PC-3 (cell line): ENCODE measurements at regions not wholly inside any gene's neighbourhood (a gene's known extent, or its start where the extent isn't known, plus 50 kb on each side); places are given as distances from the start of the nearest gene placed in this dataset.

Experiments used
- ATAC-seq: fragments of 200-7000 bp; cut with Tn5 transposase; 2 replicates; pipeline ENCODE4 v1.9.1; 2020; ENCODE audit warnings: mild to moderate bottlenecking, moderate library complexity
- BruUV-seq: library from RNA; stranded (reverse); fragments of 400-500 nt; replicated peaks from 2 replicates; lab custom pipeline; 2021; lab: Mats Ljungman, UMichigan
- CTCF ChIA-PET: fragments of 300-600 bp; sonication (Branson Sonifier 250); formaldehyde crosslinking; loops from one replicate; lab custom pipeline; 2022; ENCODE audit warnings: antibody characterized with exemption; lab: Charles Lee
- POLR2A ChIA-PET: fragments of 300-600 bp; sonication (Branson Sonifier 250); formaldehyde crosslinking; loops from one replicate; lab custom pipeline; 2022; ENCODE audit warnings: antibody characterized with exemption; ENCODE audit not compliant: unreplicated experiment; lab: Charles Lee
- DNase-seq: peaks from one replicate; pipeline ENCODE4 v3.0.0-alpha.2; 2015
- H2AFZ ChIP-seq: fragments of 300-600 bp; sonication (generic); 2 replicates; pipeline ENCODE4 v1.6.0; 2016; ENCODE audit warnings: antibody characterized with exemption, low read length
- H3F3A ChIP-seq: fragments of 300-600 bp; sonication (generic); one replicate; pipeline ENCODE4 v1.6.0; 2017; ENCODE audit warnings: antibody characterized with exemption, low read length, control low read depth, mild to moderate bottlenecking; ENCODE audit not compliant: unreplicated experiment
- H3K27ac ChIP-seq: fragments of 300-600 bp; sonication (generic); 2 replicates; pipeline ENCODE4 v1.5.1; 2016; ENCODE audit warnings: mild to moderate bottlenecking, low read length
- H3K27me3 ChIP-seq: fragments of 300-600 bp; sonication (generic); 2 replicates; pipeline ENCODE4 v1.6.1; 2016; ENCODE audit warnings: low read length, mixed read lengths
- H3K36me3 ChIP-seq: fragments of 300-600 bp; sonication (generic); 2 replicates; pipeline ENCODE4 v1.6.1; 2016; ENCODE audit warnings: low read depth, mixed run types, low read length, mixed read lengths
- H3K4me1 ChIP-seq: fragments of 300-600 bp; sonication (generic); 2 replicates; pipeline ENCODE4 v1.5.1; 2016; ENCODE audit warnings: low read length; ENCODE audit not compliant: insufficient read depth
- H3K4me2 ChIP-seq: fragments of 300-600 bp; sonication (generic); 2 replicates; pipeline ENCODE4 v1.6.0; 2016; ENCODE audit warnings: low read length
- H3K4me3 ChIP-seq: fragments of 300-600 bp; sonication (generic); 2 replicates; pipeline ENCODE4 v1.5.1; 2016; ENCODE audit warnings: mild to moderate bottlenecking, low read length, mixed read lengths
- H3K79me2 ChIP-seq: fragments of 300-600 bp; sonication (generic); 2 replicates; pipeline ENCODE4 v1.6.1; 2017; ENCODE audit warnings: low read length, mixed read lengths
- H3K9ac ChIP-seq: fragments of 300-600 bp; sonication (generic); 2 replicates; pipeline ENCODE4 v1.6.0; 2016; ENCODE audit warnings: mild to moderate bottlenecking, low read length
- H3K9me2 ChIP-seq: fragments of 300-600 bp; sonication (generic); replicated peaks from 2 replicates; pipeline ENCODE4 v1.6.1; 2016; ENCODE audit warnings: mixed run types, low read length, mixed read lengths
- H3K9me3 ChIP-seq: fragments of 300-600 bp; sonication (generic); 2 replicates; pipeline ENCODE4 v1.6.1; 2016; ENCODE audit warnings: low read length, mixed read lengths
- H4K20me1 ChIP-seq: fragments of 300-600 bp; sonication (generic); 2 replicates; pipeline ENCODE4 v1.6.1; 2016; ENCODE audit warnings: low read length, mixed read lengths
- EZH2 ChIP-seq: fragments of 300-600 bp; sonication (generic); IDR thresholded peaks from one replicate; pipeline ENCODE4 v1.6.1; 2017; ENCODE audit warnings: antibody characterized with exemption, mild to moderate bottlenecking, low read length; ENCODE audit not compliant: unreplicated experiment
- EZH2phosphoT487 ChIP-seq: fragments of 300-600 bp; sonication (generic); IDR thresholded peaks from 2 replicates; pipeline ENCODE4 v1.6.1; 2018; ENCODE audit warnings: mild to moderate bottlenecking, antibody characterized with exemption, low read length, borderline replicate concordance
- intact Hi-C: fragments of 100-400 bp; cut with micrococcal nuclease; formaldehyde crosslinking; loops from 2 replicates; pipeline ENCODE4 v1.9.0; 2023
- TF ChIP-seq, protein P1 (sequence below): fragments of 300-600 bp; sonication (generic); conservative IDR thresholded peaks from 2 replicates; pipeline ENCODE4 v1.5.1; 2017; ENCODE audit warnings: antibody characterized with exemption, low read depth, mild to moderate bottlenecking, low read length

DNA sequence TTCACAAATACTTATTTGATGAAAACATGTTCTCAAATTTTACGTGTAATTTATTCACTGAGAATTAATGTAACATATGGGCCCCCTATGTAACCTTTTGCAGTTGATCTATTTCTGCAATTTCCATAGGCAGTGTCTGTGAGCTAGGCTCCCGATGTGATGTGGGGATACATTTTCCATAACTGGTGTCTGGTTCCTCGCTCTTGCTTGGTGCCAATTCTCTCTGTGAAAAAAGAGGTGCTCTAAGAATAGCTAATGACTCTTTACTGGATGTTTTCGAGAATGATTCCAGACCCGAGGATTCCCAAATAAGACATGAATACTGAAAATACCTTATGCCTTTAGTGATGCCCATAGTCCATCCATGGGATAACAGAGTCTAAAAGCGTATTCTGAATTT is 286.7 kb upstream of the FZD8 start:
- H3K9ac ChIP-seq, result no peak overlapping the region
- H3K27me3 ChIP-seq, result no peaks in the 10 kb centered on the region
- H3K79me2 ChIP-seq, result no peaks in the 10 kb centered on the region
- H3K4me1 ChIP-seq, result peaks cover 8% of the 10 kb centered on the region
- POLR2A ChIA-PET, result no interaction called here
- H3K9me2 ChIP-seq, result 0 out of 2 replicates have a peak, but pooled peaks cover 7% of the 10 kb centered on the region
- no peaks in the 10 kb centered on the region for H3K36me3 ChIP-seq
- H4K20me1 ChIP-seq, result no peaks in the 10 kb centered on the region
- ATAC-seq (no peak), DNase-seq (no peak)
- no peak for TF ChIP-seq EZH2phosphoT487
- TF ChIP-seq, protein P1, sequence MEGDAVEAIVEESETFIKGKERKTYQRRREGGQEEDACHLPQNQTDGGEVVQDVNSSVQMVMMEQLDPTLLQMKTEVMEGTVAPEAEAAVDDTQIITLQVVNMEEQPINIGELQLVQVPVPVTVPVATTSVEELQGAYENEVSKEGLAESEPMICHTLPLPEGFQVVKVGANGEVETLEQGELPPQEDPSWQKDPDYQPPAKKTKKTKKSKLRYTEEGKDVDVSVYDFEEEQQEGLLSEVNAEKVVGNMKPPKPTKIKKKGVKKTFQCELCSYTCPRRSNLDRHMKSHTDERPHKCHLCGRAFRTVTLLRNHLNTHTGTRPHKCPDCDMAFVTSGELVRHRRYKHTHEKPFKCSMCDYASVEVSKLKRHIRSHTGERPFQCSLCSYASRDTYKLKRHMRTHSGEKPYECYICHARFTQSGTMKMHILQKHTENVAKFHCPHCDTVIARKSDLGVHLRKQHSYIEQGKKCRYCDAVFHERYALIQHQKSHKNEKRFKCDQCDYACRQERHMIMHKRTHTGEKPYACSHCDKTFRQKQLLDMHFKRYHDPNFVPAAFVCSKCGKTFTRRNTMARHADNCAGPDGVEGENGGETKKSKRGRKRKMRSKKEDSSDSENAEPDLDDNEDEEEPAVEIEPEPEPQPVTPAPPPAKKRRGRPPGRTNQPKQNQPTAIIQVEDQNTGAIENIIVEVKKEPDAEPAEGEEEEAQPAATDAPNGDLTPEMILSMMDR, result no peak
- TF ChIP-seq EZH2, result no peak
- no peak overlapping the region for H3K4me2 ChIP-seq
- CTCF ChIA-PET, result no interaction called here
- H3F3A ChIP-seq, result no peaks in the 10 kb centered on the region
- no peaks in the 10 kb centered on the region for H3K9me3 ChIP-seq
- BruUV-seq, result no TSS peak
- H3K27ac ChIP-seq, result no peak overlapping the region
- intact Hi-C loops, result no loop called here
- no peak overlapping the region for H3K4me3 ChIP-seq
- no peak overlapping the region for H2AFZ ChIP-seq

DNA sequence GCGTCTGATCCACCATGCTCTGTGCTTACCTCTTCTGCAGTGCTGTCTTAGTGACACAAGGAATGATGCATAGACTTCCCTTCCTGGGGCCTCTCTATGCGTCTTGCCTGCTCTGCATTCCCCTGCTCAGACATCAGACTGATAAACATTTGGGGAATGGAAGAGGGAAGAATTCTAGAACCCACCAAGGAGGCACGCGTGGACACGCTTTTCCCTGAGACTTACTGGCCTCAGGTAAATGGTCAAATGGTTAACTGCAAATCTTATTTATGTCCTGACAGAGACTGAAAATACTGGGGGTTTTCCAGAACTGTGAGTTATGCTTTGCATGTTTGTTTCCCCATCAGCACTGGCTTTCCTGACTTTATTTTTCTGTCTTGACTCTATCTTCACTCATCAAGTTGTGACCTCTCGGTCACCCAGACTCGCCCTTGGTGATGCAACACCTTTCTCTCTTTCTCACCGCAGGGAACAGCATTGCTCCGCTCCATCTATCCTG is 285.9 kb upstream of the FZD8 start:
- H3K4me1 ChIP-seq, result peaks cover 8% of the 10 kb centered on the region
- POLR2A ChIA-PET, result interaction anchor here (0.6 kb wide), 1 partner anchor 117 kb away, joined by 5 read pairs; no protein-coding TSS in a partner anchor
- H2AFZ ChIP-seq, result no peak overlapping the region
- H3F3A ChIP-seq, result no peaks in the 10 kb centered on the region
- no peaks in the 10 kb centered on the region for H3K36me3 ChIP-seq
- TF ChIP-seq EZH2phosphoT487, result no peak
- TF ChIP-seq EZH2, result no peak
- TF ChIP-seq, protein P1, result no peak
- H3K9me3 ChIP-seq, result no peaks in the 10 kb centered on the region
- BruUV-seq, result no TSS peak
- H3K79me2 ChIP-seq, result no peaks in the 10 kb centered on the region
- no peak overlapping the region for H3K27ac ChIP-seq
- ATAC-seq (no peak), DNase-seq (no peak)
- H3K9me2 ChIP-seq, result 0 out of 2 replicates have a peak, but pooled peaks cover 7% of the 10 kb centered on the region
- H3K27me3 ChIP-seq, result no peaks in the 10 kb centered on the region
- H4K20me1 ChIP-seq, result no peaks in the 10 kb centered on the region
- intact Hi-C loops, result no loop called here
- CTCF ChIA-PET, result interaction anchor here (0.6 kb wide), 1 partner anchor 291 kb away, joined by 3 read pairs; no protein-coding TSS in a partner anchor
- H3K4me3 ChIP-seq, result no peak overlapping the region
- H3K9ac ChIP-seq, result no peak overlapping the region
- H3K4me2 ChIP-seq, result no peak overlapping the region

DNA sequence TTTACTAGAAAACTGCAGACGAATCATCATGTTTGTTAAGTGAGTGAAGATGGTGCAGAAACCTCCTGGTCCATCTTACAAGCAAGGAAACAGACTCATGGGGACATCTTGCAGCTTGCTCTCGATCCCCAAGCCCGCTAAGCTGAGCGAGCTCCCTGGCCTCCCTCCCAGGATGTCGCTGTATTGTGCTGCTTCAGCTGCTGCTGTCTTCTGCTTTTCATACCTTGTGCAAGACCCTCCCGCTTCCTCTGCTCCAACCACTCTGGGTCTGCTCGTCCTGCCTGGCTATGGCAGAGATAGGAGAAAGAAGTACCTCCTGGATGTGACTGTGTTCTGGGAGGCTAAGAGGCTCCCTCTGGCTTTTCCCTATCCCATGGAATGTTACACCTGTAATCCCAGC is 285.2 kb upstream of the FZD8 start:
- Histone ChIP-seq H2AFZ (no peak overlapping the region), H3K36me3 (no peaks in the 10 kb centered on the region), H3K27me3 (no peaks in the 10 kb centered on the region), H3K4me1 (peaks cover 11% of the 10 kb centered on the region), H3K79me2 (no peaks in the 10 kb centered on the region), H3K27ac (no peak overlapping the region), H3K9me2 (0 out of 2 replicates have a peak, but pooled peaks cover 7% of the 10 kb centered on the region), H4K20me1 (no peaks in the 10 kb centered on the region), H3K9ac (no peak overlapping the region), H3F3A (no peaks in the 10 kb centered on the region), H3K9me3 (no peaks in the 10 kb centered on the region), H3K4me2 (no peak overlapping the region), H3K4me3 (no peak overlapping the region)
- no peak for DNase-seq
- ChIA-PET POLR2A (no interaction called here), CTCF (no interaction called here)
- intact Hi-C loops, result no loop called here
- TF ChIP-seq, protein P1, result no peak
- no peak for TF ChIP-seq EZH2phosphoT487
- no peak for TF ChIP-seq EZH2
- no TSS peak for BruUV-seq
- ATAC-seq, result no peak
